ENCODE measurements at regions not wholly inside any gene's neighbourhood (a gene's known extent, or its start where the extent isn't known, plus 50 kb on each side); places are given as distances from the start of the nearest gene placed in this dataset.

- TF ChIP-seq, protein P1, sequence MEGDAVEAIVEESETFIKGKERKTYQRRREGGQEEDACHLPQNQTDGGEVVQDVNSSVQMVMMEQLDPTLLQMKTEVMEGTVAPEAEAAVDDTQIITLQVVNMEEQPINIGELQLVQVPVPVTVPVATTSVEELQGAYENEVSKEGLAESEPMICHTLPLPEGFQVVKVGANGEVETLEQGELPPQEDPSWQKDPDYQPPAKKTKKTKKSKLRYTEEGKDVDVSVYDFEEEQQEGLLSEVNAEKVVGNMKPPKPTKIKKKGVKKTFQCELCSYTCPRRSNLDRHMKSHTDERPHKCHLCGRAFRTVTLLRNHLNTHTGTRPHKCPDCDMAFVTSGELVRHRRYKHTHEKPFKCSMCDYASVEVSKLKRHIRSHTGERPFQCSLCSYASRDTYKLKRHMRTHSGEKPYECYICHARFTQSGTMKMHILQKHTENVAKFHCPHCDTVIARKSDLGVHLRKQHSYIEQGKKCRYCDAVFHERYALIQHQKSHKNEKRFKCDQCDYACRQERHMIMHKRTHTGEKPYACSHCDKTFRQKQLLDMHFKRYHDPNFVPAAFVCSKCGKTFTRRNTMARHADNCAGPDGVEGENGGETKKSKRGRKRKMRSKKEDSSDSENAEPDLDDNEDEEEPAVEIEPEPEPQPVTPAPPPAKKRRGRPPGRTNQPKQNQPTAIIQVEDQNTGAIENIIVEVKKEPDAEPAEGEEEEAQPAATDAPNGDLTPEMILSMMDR (IDR thresholded peaks at IDR 0.05): no peak
- Histone ChIP-seq H3K27ac (no peak overlapping the region), H3K4me1 (ENCODE audit: control insufficient read depth in 1 of 2, low read depth in 2 of 2) (no peaks in the 10 kb centered on the region), H3K9me3 (no peaks in the 10 kb centered on the region), H3K27me3 (replicated peaks; ENCODE audit: insufficient read depth) (no peaks in the 10 kb centered on the region), H3K36me3 (no peaks in the 10 kb centered on the region), H3K4me3 (no peak overlapping the region)
- no peak for DNase-seq (ENCODE audit: low spot score)
- ATAC-seq (ENCODE audit: insufficient number of reproducible peaks, low FRiP score, low read depth): no peak
Measured at GRCh38 chr3:95521396-95521795, 1293.0 kb upstream of the EPHA6 start.

DNA sequence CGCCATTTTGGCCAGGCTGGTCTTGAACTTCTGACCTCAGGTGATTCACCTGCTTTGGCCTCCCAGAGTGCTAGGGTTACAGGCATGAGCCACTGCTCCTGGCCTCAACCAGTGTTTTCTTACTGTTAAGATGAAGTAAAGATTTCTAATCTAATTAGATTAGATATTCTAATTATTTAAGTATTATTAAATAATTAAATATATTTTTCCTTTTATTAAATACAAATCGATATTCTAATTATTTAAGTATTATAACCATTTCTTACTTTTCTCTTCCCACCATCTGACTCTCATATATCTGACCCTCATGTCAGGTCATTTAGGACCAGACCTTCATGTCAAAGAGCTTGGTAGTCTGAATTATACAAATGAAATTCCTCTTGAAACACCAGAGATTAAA, 1291.9 kb upstream of the EPHA6 start:
- Histone ChIP-seq H3K36me3 (no peaks in the 10 kb centered on the region), H3K27ac (no peak overlapping the region), H3K4me3 (no peak overlapping the region), H3K4me1 (ENCODE audit: control insufficient read depth in 1 of 2, low read depth in 2 of 2) (no peaks in the 10 kb centered on the region), H3K27me3 (replicated peaks; ENCODE audit: insufficient read depth) (no peaks in the 10 kb centered on the region), H3K9me3 (no peaks in the 10 kb centered on the region)
- ATAC-seq (ENCODE audit: insufficient number of reproducible peaks, low FRiP score, low read depth) (no peak), DNase-seq (ENCODE audit: low spot score) (no peak)
- TF ChIP-seq, protein P1 (IDR thresholded peaks at IDR 0.05): no peak

GRCh38 chr3:95539950-95540483, 1274.4 kb upstream of the EPHA6 start:
- Histone ChIP-seq H3K4me1 (ENCODE audit: control insufficient read depth in 1 of 2, low read depth in 2 of 2) (no peaks in the 10 kb centered on the region), H3K27ac (no peak overlapping the region), H3K27me3 (replicated peaks; ENCODE audit: insufficient read depth) (no peaks in the 10 kb centered on the region), H3K4me3 (no peak overlapping the region), H3K36me3 (no peaks in the 10 kb centered on the region), H3K9me3 (no peaks in the 10 kb centered on the region)
- ATAC-seq (ENCODE audit: insufficient number of reproducible peaks, low FRiP score, low read depth): no peak
- DNase-seq (ENCODE audit: low spot score): no peak
- TF ChIP-seq, protein P1 (IDR thresholded peaks at IDR 0.05): no peak

GRCh38 chr3:95565502-95565901, 1248.9 kb upstream of the EPHA6 start:
- ATAC-seq (ENCODE audit: insufficient number of reproducible peaks, low FRiP score, low read depth): no peak
- no peaks in the 10 kb centered on the region for H3K36me3 ChIP-seq
- no peak for DNase-seq (ENCODE audit: low spot score)
- no peaks in the 10 kb centered on the region for H3K27me3 ChIP-seq (replicated peaks; ENCODE audit: insufficient read depth)
- H3K4me1 ChIP-seq (ENCODE audit: control insufficient read depth in 1 of 2, low read depth in 2 of 2): no peaks in the 10 kb centered on the region
- H3K4me3 ChIP-seq: no peak overlapping the region
- TF ChIP-seq, protein P1 (IDR thresholded peaks at IDR 0.05): no peak
- H3K9me3 ChIP-seq: peaks cover 4% of the 10 kb centered on the region
- H3K27ac ChIP-seq: no peak overlapping the region

DNA sequence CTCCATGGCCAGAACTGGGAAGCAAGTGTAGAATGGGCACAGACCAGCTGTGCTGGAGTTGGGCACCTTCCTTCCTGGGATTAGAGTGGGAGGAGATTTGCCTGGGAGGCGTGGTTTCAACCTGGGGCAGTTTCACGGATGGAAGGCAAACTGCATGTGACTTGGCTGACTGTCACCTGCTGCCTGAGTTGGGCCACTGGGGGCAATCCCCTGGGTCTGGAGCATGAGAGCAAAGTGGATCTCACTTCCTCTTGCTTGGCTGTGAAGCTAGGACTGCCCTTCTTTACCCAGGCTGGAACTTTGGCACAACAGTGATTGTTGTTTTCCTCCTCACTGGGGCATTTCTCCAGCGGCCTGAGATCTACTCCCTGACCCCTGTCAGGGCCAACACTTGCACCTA, 1247.0 kb upstream of the EPHA6 start:
- DNase-seq (ENCODE audit: low spot score) (no peak), ATAC-seq (ENCODE audit: insufficient number of reproducible peaks, low FRiP score, low read depth) (no peak)
- H3K4me3 ChIP-seq: no peak overlapping the region
- H3K27me3 ChIP-seq (replicated peaks; ENCODE audit: insufficient read depth): no peaks in the 10 kb centered on the region
- TF ChIP-seq, protein P1 (IDR thresholded peaks at IDR 0.05): no peak
- H3K9me3 ChIP-seq: peaks cover 4% of the 10 kb centered on the region
- no peaks in the 10 kb centered on the region for H3K36me3 ChIP-seq
- H3K27ac ChIP-seq: no peak overlapping the region
- no peaks in the 10 kb centered on the region for H3K4me1 ChIP-seq (ENCODE audit: control insufficient read depth in 1 of 2, low read depth in 2 of 2)
